Epithelial cell of proximal tubule (primary cell): ENCODE measurements at regions not wholly inside any gene's neighbourhood (a gene's known extent, or its start where the extent isn't known, plus 50 kb on each side); places are given as distances from the start of the nearest gene placed in this dataset.

Source experiments
- DNase-seq: peaks from one replicate; pipeline ENCODE4 v3.0.0-alpha.2; 2011; ENCODE audit warnings: low read depth
- H3K4me3 ChIP-seq: 2 replicates; pipeline ENCODE4 v1.5.1; 2011; ENCODE audit warnings: low read depth, mild to moderate bottlenecking, low read length
- TF ChIP-seq, protein P1 (sequence below): conservative IDR thresholded peaks from 2 replicates; pipeline ENCODE4 v1.5.1; 2012; ENCODE audit warnings: low read depth, mild to moderate bottlenecking, low read length

DNA sequence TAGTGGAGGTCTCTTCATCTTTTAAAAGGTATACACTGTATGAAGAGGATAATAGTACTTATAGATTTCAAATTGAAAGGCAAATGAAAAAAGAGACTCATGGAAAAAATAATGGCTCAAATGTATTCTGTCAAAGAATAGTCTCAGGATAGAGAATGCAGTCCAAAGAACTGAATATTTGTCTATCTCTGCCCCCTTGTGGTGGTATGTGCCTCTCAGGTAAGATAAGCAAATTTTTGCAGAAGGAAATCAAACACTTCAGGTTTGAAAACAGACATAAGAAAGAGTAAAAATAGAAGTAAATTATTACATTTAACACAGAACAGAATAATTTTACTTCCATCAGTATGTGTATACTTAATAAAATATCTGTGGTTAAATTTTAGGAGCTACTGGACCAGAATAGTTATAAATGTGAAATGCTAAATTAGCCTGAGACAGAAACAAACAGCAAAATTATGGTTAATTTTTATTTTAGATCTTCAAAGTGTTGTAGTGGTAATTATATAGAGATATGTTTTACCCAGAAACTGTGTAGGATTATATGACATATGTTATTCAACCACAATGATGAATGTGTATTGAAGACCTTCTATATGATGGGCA, 164.4 kb upstream of the PALMD start:
- no peak for DNase-seq
- TF ChIP-seq, protein P1, sequence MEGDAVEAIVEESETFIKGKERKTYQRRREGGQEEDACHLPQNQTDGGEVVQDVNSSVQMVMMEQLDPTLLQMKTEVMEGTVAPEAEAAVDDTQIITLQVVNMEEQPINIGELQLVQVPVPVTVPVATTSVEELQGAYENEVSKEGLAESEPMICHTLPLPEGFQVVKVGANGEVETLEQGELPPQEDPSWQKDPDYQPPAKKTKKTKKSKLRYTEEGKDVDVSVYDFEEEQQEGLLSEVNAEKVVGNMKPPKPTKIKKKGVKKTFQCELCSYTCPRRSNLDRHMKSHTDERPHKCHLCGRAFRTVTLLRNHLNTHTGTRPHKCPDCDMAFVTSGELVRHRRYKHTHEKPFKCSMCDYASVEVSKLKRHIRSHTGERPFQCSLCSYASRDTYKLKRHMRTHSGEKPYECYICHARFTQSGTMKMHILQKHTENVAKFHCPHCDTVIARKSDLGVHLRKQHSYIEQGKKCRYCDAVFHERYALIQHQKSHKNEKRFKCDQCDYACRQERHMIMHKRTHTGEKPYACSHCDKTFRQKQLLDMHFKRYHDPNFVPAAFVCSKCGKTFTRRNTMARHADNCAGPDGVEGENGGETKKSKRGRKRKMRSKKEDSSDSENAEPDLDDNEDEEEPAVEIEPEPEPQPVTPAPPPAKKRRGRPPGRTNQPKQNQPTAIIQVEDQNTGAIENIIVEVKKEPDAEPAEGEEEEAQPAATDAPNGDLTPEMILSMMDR = peak; percentile 84
- H3K4me3 ChIP-seq = no peak overlapping the region

DNA sequence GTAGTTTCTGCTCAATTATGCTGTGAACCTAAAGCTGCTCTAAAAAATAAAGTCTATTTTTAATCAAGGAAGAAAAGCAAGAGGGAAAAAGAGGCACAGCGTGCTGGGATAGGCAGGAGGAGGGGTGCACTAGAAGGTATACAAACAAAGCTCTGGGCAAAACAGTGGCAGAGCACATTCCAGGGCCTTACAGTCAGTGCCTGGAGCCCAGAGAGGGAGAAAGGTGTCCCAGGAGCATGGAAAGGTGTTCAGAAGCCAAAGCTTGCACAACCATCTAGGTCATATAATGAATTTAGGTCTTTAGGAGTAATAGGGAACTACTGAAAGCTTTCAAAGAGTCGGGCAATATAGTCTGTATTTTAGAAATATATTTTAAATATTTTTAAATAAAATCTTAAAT, 163.6 kb upstream of the PALMD start:
- H3K4me3 ChIP-seq = no peak overlapping the region
- no peak for DNase-seq
- TF ChIP-seq, protein P1 = no peak

DNA sequence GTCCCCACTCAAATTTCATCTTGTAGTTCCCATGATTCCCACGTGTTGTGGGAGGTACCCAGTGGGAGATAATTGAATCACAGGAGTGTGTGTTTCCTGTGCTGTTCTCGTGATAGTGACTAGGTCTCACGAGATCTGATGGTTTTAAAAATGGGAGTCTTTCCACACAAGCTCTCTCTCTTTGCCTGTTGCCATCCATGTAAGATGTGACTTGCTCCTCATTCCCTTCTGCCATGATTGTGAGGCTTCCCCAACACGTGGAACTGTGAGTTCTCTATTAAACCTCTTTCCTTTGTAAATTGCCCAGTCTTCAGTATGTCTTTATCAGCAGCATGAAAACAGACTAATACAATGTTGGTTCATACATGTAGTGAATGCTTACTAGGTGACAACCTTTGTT, 163.2 kb upstream of the PALMD start:
- TF ChIP-seq, protein P1 = no peak
- H3K4me3 ChIP-seq = no peak overlapping the region
- DNase-seq = no peak

DNA sequence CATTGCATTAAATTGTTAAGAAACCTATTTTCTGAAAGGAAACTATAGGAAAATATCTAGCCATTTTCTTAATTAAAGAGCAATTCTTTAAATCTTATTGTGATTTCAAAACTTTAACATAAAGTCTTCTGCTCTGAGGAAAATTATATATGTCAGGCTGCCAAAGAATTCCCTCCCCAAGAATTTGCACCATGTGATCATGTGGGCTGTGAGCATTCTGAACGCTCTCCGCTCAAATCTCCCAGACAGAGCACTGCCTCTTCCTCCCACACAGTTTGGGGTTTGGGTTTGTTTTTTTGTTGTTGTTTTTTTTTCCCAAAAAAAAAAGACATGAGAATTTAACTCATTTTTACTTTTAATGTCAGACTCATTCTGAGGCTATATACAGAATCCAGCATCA, 155.9 kb upstream of the PALMD start:
- no peak for DNase-seq
- H3K4me3 ChIP-seq = no peak overlapping the region
- TF ChIP-seq, protein P1 = no peak

DNA sequence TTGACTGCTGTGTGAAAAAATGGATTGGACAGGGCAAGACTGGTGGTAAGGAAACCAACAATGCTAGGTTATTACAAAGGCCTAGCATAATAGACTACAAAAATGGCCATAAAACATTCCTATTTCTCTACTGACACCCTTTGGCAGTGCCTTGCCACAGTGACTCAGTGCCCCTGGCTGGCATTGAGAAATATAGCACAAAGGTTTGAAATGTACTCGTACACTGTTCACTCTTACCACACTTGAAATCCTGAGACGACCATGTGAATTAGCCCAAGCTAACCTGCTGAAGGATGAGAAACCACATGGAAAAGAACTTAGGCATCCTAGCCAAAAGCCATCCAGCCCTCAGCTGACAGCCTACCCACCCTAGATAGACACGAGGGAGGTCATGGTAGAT, 149.8 kb upstream of the PALMD start:
- TF ChIP-seq, protein P1 = no peak
- peak; percentile 15 for DNase-seq

DNA sequence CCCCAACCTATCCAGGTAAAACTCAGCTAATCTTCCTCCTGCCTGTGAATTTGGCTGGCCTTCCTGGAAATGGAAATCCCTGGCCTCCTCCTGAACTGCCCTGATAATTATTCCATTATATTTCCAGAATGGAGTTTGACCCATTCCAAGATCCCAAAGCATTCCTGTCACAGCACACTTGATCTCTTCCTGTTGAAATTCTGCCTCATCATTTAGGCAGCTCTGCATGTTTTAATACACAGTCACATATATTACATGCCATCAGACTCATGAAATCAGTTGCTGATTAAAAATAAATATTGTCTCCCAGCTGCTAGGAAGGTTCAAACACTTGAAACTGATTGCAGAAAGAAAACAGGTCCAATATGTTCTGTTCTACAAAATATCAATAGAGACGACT, 148.2 kb upstream of the PALMD start:
- TF ChIP-seq, protein P1 = no peak
- DNase-seq = no peak
- H3K4me3 ChIP-seq = no peak overlapping the region

More for the DNA sequence above, 149.8 kb upstream of the PALMD start:
- no peak overlapping the region for H3K4me3 ChIP-seq

- H3K4me3 ChIP-seq = no peak overlapping the region
- DNase-seq = no peak
- TF ChIP-seq, protein P1 = no peak
These were observed 145.4 kb upstream of the PALMD start for GRCh38 chr1:99500541-99500940.
